Osteoblast (primary cell): ENCODE measurements at regions not wholly inside any gene's neighbourhood (a gene's known extent, or its start where the extent isn't known, plus 50 kb on each side); places are given as distances from the start of the nearest gene placed in this dataset.

ENCODE experiments used
- DNase-seq: peaks from one replicate; pipeline ENCODE4 v3.0.0; 2011; ENCODE audit warnings: low spot score, mixed read lengths; ENCODE audit not compliant: insufficient read length; ENCODE audit errors: missing footprints
- H2AFZ ChIP-seq: 2 replicates; pipeline ENCODE4 v1.6.0; 2011; ENCODE audit warnings: mild to moderate bottlenecking, low read length
- H3K27ac ChIP-seq: 2 replicates; pipeline ENCODE4 v1.5.1; 2011; ENCODE audit warnings: mild to moderate bottlenecking, low read depth, low read length, moderate library complexity
- H3K27me3 ChIP-seq: 2 replicates; pipeline ENCODE4 v1.6.0; 2012; ENCODE audit warnings: mild to moderate bottlenecking, control low read depth, inconsistent platforms, low read length, moderate library complexity; ENCODE audit not compliant: insufficient read depth
- H3K36me3 ChIP-seq: 2 replicates; pipeline ENCODE4 v1.5.1; 2011; ENCODE audit warnings: mild to moderate bottlenecking, low read length, control low read depth, moderate library complexity; ENCODE audit not compliant: insufficient read depth
- H3K4me1 ChIP-seq: 2 replicates; pipeline ENCODE4 v1.5.1; 2011; ENCODE audit warnings: mild to moderate bottlenecking, low read length, control low read depth, moderate library complexity; ENCODE audit not compliant: insufficient read depth
- H3K4me2 ChIP-seq: 2 replicates; pipeline ENCODE4 v1.6.0; 2011; ENCODE audit warnings: mild to moderate bottlenecking, low read length; ENCODE audit not compliant: insufficient read depth
- H3K4me3 ChIP-seq: fragments of 200-600 bp; sonication (generic); 3 replicates; pipeline ENCODE4 v1.5.1; 2012; ENCODE audit warnings: mild to moderate bottlenecking, low read length, inconsistent platforms; ENCODE audit not compliant: insufficient read depth
- H3K79me2 ChIP-seq: 2 replicates; pipeline ENCODE4 v1.6.0; 2012; ENCODE audit warnings: mild to moderate bottlenecking, low read length, control low read depth, inconsistent platforms; ENCODE audit not compliant: insufficient read depth
- H3K9me3 ChIP-seq: 2 replicates; pipeline ENCODE4 v1.5.1; 2011; ENCODE audit warnings: low read depth, low read length, control low read depth
- H4K20me1 ChIP-seq: 2 replicates; pipeline ENCODE4 v1.6.0; 2012; ENCODE audit warnings: mild to moderate bottlenecking, low read length, control low read depth; ENCODE audit not compliant: insufficient read depth
- CTCF ChIP-seq: IDR thresholded peaks from 2 replicates; pipeline ENCODE4 v1.5.1; 2011; ENCODE audit warnings: mild to moderate bottlenecking, low read depth, low read length, moderate library complexity; ENCODE audit errors: extremely low read depth

GRCh38 chr2:16013359-16013911, 73.1 kb downstream of the MYCN start:
- Histone ChIP-seq H3K4me2 (no peak overlapping the region), H2AFZ (no peak overlapping the region), H3K36me3 (no peaks in the 10 kb centered on the region), H3K27me3 (no peaks in the 10 kb centered on the region), H3K27ac (no peak overlapping the region), H3K79me2 (no peaks in the 10 kb centered on the region), H3K4me3 (no peak overlapping the region), H3K4me1 (no peaks in the 10 kb centered on the region), H3K9me3 (no peaks in the 10 kb centered on the region), H4K20me1 (no peaks in the 10 kb centered on the region)
- TF ChIP-seq CTCF = no peak
- DNase-seq = no peak

GRCh38 chr2:16012626-16013358, 72.4 kb downstream of the MYCN start:
- no peak for TF ChIP-seq CTCF
- Histone ChIP-seq H4K20me1 (no peaks in the 10 kb centered on the region), H3K4me3 (no peak overlapping the region), H3K36me3 (no peaks in the 10 kb centered on the region), H3K9me3 (no peaks in the 10 kb centered on the region), H3K79me2 (no peaks in the 10 kb centered on the region), H3K4me2 (no peak overlapping the region), H2AFZ (no peak overlapping the region), H3K4me1 (no peaks in the 10 kb centered on the region), H3K27ac (no peak overlapping the region), H3K27me3 (no peaks in the 10 kb centered on the region)
- no peak for DNase-seq

- H3K27me3 ChIP-seq = no peaks in the 10 kb centered on the region
- no peak overlapping the region for H3K27ac ChIP-seq
- TF ChIP-seq CTCF = no peak
- no peaks in the 10 kb centered on the region for H3K9me3 ChIP-seq
- H4K20me1 ChIP-seq = no peaks in the 10 kb centered on the region
- no peak overlapping the region for H2AFZ ChIP-seq
- H3K36me3 ChIP-seq = no peaks in the 10 kb centered on the region
- H3K79me2 ChIP-seq = no peaks in the 10 kb centered on the region
- no peaks in the 10 kb centered on the region for H3K4me1 ChIP-seq
- H3K4me2 ChIP-seq = no peak overlapping the region
- no peak for DNase-seq
- no peak overlapping the region for H3K4me3 ChIP-seq
These were observed 71.8 kb downstream of the MYCN start for GRCh38 chr2:16012029-16012596.

- Histone ChIP-seq H3K9me3 (no peaks in the 10 kb centered on the region), H4K20me1 (no peaks in the 10 kb centered on the region), H3K27ac (no peak overlapping the region), H3K27me3 (no peaks in the 10 kb centered on the region), H3K79me2 (no peaks in the 10 kb centered on the region), H2AFZ (no peak overlapping the region), H3K36me3 (no peaks in the 10 kb centered on the region), H3K4me3 (no peak overlapping the region), H3K4me2 (no peak overlapping the region), H3K4me1 (no peaks in the 10 kb centered on the region)
- TF ChIP-seq CTCF = no peak
- no peak for DNase-seq
These were observed 71.2 kb downstream of the MYCN start for GRCh38 chr2:16011621-16011960.
